HG02610 (cell line): ENCODE measurements at regions not wholly inside any gene's neighbourhood (a gene's known extent, or its start where the extent isn't known, plus 50 kb on each side); places are given as distances from the start of the nearest gene placed in this dataset.
"Not testable (repeated sequence)": the region's sequence is repeated elsewhere in the genome, so short reads cannot be mapped to it uniquely, and the experiment has no call there.

Source experiments
- ATAC-seq: cut with Tn5 transposase; IDR thresholded peaks from one replicate; pipeline ENCODE4 v1.9.1; 2021; ENCODE audit warnings: mild to moderate bottlenecking, moderate library complexity; ENCODE audit not compliant: unreplicated experiment

- ATAC-seq: no peak
Observed at GRCh38 chr6:92329208-92329847, 1090.0 kb downstream of the EPHA7 start.

- no peak for ATAC-seq
Observed at GRCh38 chr6:92315312-92315711, 1104.0 kb downstream of the EPHA7 start.

DNA sequence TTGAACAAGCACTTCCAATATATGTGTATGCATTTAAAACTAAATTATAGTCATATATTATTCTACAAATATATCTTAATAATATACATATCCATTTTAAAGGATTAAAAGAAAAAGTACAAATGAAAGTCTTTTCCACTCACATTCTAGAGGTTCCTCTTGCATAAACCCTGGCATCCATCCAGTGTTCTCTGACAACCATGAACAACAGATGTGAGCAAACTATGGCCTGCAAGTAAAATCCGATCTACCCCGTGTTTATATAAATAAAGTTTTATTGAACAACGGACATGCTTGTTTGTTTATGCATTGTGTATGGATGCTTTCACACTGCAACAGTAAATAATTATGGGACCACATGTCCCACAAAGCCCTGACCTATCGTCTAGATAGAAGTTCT lies 1122.3 kb downstream of the EPHA7 start:
- ATAC-seq: no peak

- no peak for ATAC-seq
Observed at GRCh38 chr6:92292067-92292466, 1127.3 kb downstream of the EPHA7 start.

- ATAC-seq: no peak
Observed at GRCh38 chr6:92289831-92290230, 1129.5 kb downstream of the EPHA7 start.

DNA sequence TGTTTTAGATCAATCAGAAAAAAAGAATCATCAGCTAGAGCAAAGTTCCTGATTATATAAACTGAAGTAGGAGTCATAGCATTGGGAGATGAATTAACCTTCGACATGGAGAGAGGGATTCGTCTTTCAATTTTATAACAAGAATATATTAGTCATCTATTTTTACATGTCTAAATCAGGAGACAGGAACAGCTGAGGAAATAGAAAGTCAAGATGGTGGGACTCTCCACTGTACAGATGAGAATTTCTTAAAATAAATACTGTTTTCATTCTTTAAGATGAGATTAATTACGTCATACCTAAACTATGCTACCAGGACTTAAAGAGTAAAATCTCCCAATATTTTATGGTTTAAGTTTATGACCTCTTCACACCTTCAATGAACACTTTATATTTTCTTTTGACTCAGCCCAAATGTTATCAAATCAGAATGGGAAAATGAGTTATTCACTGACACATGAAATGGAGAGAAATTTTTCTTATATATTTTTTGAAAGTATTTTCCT lies 1137.7 kb downstream of the EPHA7 start:
- ATAC-seq: no peak

- ATAC-seq: no peak
Observed at GRCh38 chr6:92275150-92275549, 1144.2 kb downstream of the EPHA7 start.

GRCh38 chr6:92274588-92274987 lies 1144.8 kb downstream of the EPHA7 start:
- no peak for ATAC-seq

DNA sequence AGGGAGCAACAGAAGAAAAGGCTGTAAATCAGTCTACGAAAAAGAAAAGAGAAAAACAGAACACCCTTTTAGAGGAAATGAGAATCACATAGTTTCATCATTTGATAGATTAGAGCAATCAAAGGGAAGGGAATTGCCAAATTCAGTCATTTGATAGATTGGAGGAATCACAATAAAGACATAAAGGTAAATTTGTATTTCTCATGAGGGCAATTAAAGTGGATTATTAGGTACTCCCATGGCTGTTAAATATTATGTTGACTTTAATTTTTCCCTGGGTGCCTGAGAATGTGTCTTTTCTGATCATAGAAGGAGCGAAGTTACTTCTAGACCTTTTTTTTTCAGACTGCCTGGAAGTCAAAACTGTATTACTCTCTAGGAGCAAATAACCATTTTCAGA lies 1145.7 kb downstream of the EPHA7 start:
- no peak for ATAC-seq

DNA sequence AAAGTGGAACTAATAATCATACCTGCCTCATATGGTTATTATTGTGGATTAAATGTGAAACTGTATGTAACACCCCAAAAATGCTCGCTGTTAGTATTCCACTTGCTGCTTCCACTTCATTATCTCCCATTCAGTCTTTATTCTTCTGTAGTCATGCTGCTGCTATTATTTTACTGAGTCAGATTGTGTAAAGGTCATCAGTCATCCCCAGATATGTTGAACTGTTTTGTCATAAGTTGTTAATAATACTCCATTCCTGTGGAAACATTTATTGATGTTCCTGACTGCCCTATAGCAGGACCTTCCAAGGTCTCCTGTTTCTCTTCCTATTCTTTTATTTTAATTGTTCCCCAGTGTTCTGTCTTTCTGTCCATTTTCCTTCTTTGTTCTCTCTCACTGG lies 1148.3 kb downstream of the EPHA7 start:
- no peak for ATAC-seq

GRCh38 chr6:92270365-92270764 lies 1149.0 kb downstream of the EPHA7 start:
- no peak for ATAC-seq

GRCh38 chr6:92267335-92267734 lies 1152.0 kb downstream of the EPHA7 start:
- no peak for ATAC-seq

- ATAC-seq: no peak
Observed at GRCh38 chr6:92263864-92264263, 1155.5 kb downstream of the EPHA7 start.

- no peak for ATAC-seq
Observed at GRCh38 chr6:92259171-92259570, 1160.2 kb downstream of the EPHA7 start.

DNA sequence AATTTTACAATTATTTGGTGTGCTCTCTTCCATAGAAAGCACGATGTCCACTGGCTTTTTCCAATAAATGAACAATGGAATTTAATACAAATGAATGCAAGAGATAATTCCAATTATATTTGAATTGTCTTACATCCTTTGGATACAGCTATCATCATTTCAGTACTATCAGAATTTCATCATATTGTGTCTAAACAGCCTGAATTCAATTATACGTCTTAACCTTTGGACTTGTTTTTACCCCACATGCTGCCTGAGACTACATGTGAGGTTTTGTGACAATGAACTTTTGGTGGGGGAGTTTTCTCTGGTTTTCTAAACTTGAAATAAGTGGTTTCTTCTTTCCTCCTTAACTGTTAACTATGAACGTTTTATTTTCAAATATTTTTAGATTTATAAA lies 1176.0 kb downstream of the EPHA7 start:
- ATAC-seq: no peak

GRCh38 chr6:92231171-92231701 lies 1188.1 kb downstream of the EPHA7 start:
- ATAC-seq: peak; percentile 72

DNA sequence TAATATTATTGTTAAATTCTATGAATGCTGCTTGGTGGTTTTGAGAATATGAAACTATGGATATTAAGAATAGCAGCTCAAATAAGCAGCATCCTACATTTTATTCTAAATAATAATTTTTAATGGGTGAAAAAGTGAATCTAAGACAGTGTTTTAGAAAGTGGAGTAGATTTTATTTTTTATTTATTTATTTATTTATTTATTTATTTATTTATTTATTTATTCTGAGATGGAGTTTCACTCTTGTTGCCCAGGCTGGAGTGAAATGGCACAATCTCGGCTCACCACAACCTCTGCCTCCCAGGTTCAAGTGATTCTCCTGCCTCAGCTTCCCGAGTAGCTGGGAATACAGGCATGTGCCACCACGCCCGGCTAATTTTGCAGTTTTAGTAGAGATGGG lies 1199.4 kb downstream of the EPHA7 start:
- ATAC-seq: not testable (repeated sequence)

GRCh38 chr6:92216717-92217116 lies 1202.6 kb downstream of the EPHA7 start:
- ATAC-seq: no peak

DNA sequence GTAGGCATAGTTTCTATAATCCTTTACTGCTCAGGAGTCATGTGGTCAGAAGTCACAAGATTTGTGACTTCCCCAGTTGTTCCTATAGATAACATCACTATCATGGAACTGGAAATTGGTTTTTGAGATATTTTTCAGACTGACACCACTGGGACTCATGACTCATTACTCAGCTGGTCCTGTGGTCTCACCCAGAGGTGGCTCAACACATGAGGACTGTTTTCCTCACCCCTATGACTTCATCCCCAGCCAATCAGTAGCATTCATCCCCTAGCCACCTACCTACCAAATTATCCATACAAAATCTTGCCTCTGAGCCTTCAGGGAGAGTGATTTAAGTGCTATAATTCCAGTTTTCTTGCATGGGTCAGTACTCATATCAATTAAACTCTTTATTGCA lies 1217.7 kb downstream of the EPHA7 start:
- ATAC-seq: no peak

GRCh38 chr6:92196325-92196724 lies 1223.0 kb downstream of the EPHA7 start:
- ATAC-seq: no peak

GRCh38 chr6:92195796-92196195 lies 1223.6 kb downstream of the EPHA7 start:
- ATAC-seq: no peak

GRCh38 chr6:92188016-92188415 lies 1231.3 kb downstream of the EPHA7 start:
- no peak for ATAC-seq

- ATAC-seq: no peak
Observed at GRCh38 chr6:92184933-92185332, 1234.4 kb downstream of the EPHA7 start.
